IPS-20b (cell line): ENCODE measurements at regions not wholly inside any gene's neighbourhood (a gene's known extent, or its start where the extent isn't known, plus 50 kb on each side); places are given as distances from the start of the nearest gene placed in this dataset.

Source experiments
- H3K27ac ChIP-seq: one replicate; pipeline ENCODE4 v1.5.1; 2013; ENCODE audit warnings: low read length
- H3K27me3 ChIP-seq: 2 replicates; pipeline ENCODE4 v1.6.1; 2013; ENCODE audit warnings: mild to moderate bottlenecking, low read length, inconsistent platforms; ENCODE audit not compliant: insufficient read depth
- H3K36me3 ChIP-seq: 2 replicates; pipeline ENCODE4 v1.6.1; 2013; ENCODE audit warnings: low read depth, mild to moderate bottlenecking, inconsistent platforms, low read length, moderate library complexity; ENCODE audit not compliant: insufficient read depth
- H3K4me1 ChIP-seq: 2 replicates; pipeline ENCODE4 v1.6.1; 2013; ENCODE audit warnings: mild to moderate bottlenecking, control low read depth, inconsistent platforms, low read length, moderate library complexity; ENCODE audit not compliant: insufficient read depth
- H3K4me3 ChIP-seq: 2 replicates; pipeline ENCODE4 v1.5.1; 2013; ENCODE audit warnings: mild to moderate bottlenecking, low read length, inconsistent platforms
- H3K9ac ChIP-seq: 2 replicates; pipeline ENCODE4 v1.6.1; 2013; ENCODE audit warnings: low read depth, mild to moderate bottlenecking, inconsistent platforms, low read length, moderate library complexity
- H3K9me3 ChIP-seq: 2 replicates; pipeline ENCODE4 v1.6.1; 2013; ENCODE audit warnings: mild to moderate bottlenecking, low read depth, low read length, inconsistent platforms; ENCODE audit not compliant: insufficient read depth

DNA sequence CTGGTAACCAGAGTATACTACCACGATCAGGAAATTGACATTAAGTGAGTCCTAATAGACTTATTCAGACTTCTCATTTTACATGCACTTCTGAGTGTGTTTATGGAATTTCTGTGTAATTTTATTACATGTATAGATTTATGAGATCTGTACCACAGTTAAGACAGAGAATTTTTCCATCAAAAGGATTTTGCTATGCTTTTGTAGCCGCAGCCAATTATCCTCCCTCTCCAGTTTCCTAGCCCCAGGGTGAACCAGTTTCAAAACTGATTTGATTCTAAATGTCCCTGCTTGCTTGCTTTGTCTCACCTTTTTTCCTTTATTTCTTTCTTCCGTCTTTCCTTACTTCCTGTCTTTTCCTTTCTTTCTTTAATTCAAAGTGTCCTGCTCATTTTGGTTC lies 661.2 kb upstream of the BCHE start:
- H3K27me3 ChIP-seq: no peaks in the 10 kb centered on the region
- peaks cover 10% of the 10 kb centered on the region; the same call in 1 of the 2 replicates for H3K4me1 ChIP-seq
- no peak overlapping the region for H3K4me3 ChIP-seq
- no peak overlapping the region for H3K27ac ChIP-seq
- H3K9ac ChIP-seq: no peak overlapping the region
- H3K36me3 ChIP-seq: no peaks in the 10 kb centered on the region
- no peaks in the 10 kb centered on the region for H3K9me3 ChIP-seq

DNA sequence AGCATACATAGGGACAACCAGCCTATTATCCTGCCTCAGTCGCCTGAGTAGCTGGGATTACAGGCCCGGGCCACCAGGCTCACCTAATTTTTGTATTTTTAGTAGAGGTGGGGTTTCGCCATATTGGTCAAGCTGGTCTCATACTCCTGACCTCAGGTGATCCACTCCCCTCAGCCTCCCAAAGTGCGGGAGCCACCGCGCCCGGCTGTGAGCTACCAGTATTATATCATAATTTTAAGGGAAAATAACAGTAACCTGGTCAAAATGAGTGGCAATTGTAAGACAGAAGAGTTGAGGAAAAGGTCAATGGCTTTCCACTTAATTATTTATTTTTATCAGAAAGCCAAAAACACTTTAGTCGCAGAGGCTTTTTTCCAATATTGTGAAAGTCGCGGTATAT lies 652.6 kb upstream of the BCHE start:
- Histone ChIP-seq H3K36me3 (no peaks in the 10 kb centered on the region), H3K27me3 (no peaks in the 10 kb centered on the region), H3K4me1 (no peaks in the 10 kb centered on the region), H3K9ac (no peak overlapping the region), H3K4me3 (no peak overlapping the region), H3K27ac (no peak overlapping the region), H3K9me3 (no peaks in the 10 kb centered on the region)

- Histone ChIP-seq H3K4me1 (no peaks in the 10 kb centered on the region), H3K27me3 (no peaks in the 10 kb centered on the region), H3K4me3 (no peak overlapping the region), H3K27ac (no peak overlapping the region), H3K36me3 (no peaks in the 10 kb centered on the region), H3K9ac (no peak overlapping the region), H3K9me3 (no peaks in the 10 kb centered on the region)
Measured at GRCh38 chr3:166488977-166489672, 651.9 kb upstream of the BCHE start.

- no peaks in the 10 kb centered on the region for H3K27me3 ChIP-seq
- no peaks in the 10 kb centered on the region for H3K9me3 ChIP-seq
- no peaks in the 10 kb centered on the region for H3K4me1 ChIP-seq
- no peaks in the 10 kb centered on the region for H3K36me3 ChIP-seq
- no peak overlapping the region for H3K9ac ChIP-seq
- no peak overlapping the region for H3K4me3 ChIP-seq
- no peak overlapping the region for H3K27ac ChIP-seq
Measured at GRCh38 chr3:166484470-166484869, 647.2 kb upstream of the BCHE start.

GRCh38 chr3:166481340-166481739 lies 644.1 kb upstream of the BCHE start:
- no peaks in the 10 kb centered on the region for H3K27me3 ChIP-seq
- H3K9me3 ChIP-seq: no peaks in the 10 kb centered on the region
- H3K9ac ChIP-seq: no peak overlapping the region
- H3K4me3 ChIP-seq: no peak overlapping the region
- H3K27ac ChIP-seq: no peak overlapping the region
- H3K36me3 ChIP-seq: no peaks in the 10 kb centered on the region
- no peaks in the 10 kb centered on the region for H3K4me1 ChIP-seq

- no peaks in the 10 kb centered on the region for H3K27me3 ChIP-seq
- no peaks in the 10 kb centered on the region for H3K4me1 ChIP-seq
- H3K36me3 ChIP-seq: no peaks in the 10 kb centered on the region
- H3K9me3 ChIP-seq: no peaks in the 10 kb centered on the region
- no peak overlapping the region for H3K27ac ChIP-seq
- no peak overlapping the region for H3K4me3 ChIP-seq
- no peak overlapping the region for H3K9ac ChIP-seq
Measured at GRCh38 chr3:166478356-166478755, 641.1 kb upstream of the BCHE start.

GRCh38 chr3:166473501-166473900 lies 636.3 kb upstream of the BCHE start:
- no peaks in the 10 kb centered on the region for H3K27me3 ChIP-seq

GRCh38 chr3:166472015-166472414 lies 634.8 kb upstream of the BCHE start:
- Histone ChIP-seq H3K9me3 (no peaks in the 10 kb centered on the region), H3K27me3 (no peaks in the 10 kb centered on the region), H3K4me1 (no peaks in the 10 kb centered on the region), H3K9ac (no peak overlapping the region), H3K36me3 (no peaks in the 10 kb centered on the region), H3K4me3 (no peak overlapping the region), H3K27ac (no peak overlapping the region)

More at GRCh38 chr3:166473501-166473900, 636.3 kb upstream of the BCHE start:
- Histone ChIP-seq H3K4me1 (no peaks in the 10 kb centered on the region), H3K27ac (no peak overlapping the region), H3K36me3 (no peaks in the 10 kb centered on the region), H3K9ac (no peak overlapping the region), H3K4me3 (no peak overlapping the region), H3K9me3 (no peaks in the 10 kb centered on the region)

DNA sequence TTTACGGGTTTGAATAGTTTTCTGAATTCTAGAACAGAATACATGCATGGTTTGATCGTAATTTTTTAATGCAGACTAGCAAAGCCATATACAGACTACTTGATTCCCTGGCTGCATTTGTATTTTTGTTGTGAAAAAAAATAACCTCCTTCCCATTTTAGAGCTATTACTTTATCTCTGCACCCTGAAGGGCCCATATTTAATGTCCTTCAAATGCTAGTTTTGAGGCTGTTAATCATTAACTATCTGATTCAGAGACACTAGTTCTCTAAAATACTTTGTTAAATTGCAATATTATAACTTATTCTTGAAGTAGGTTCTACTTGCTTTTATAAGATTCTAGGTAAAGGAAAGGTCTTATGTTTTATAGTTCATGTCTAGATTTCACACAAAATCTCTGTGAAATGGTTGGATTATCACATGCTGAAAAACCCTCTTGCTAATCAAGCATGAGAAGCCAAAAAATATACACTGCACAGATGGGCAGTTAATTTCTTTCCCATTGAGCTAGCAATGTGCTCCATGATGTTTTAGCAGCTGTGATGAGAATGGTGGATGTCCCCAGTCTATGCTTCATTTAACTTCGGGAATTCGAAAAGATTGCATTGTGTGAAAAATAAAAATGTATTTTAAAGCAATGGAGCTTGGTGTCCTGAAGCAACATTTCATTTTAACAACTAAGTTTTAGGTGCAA lies 634.0 kb upstream of the BCHE start:
- no peak overlapping the region for H3K27ac ChIP-seq
- H3K4me3 ChIP-seq: no peak overlapping the region
- no peaks in the 10 kb centered on the region for H3K36me3 ChIP-seq
- H3K4me1 ChIP-seq: no peaks in the 10 kb centered on the region
- no peak overlapping the region for H3K9ac ChIP-seq
- no peaks in the 10 kb centered on the region for H3K27me3 ChIP-seq
- H3K9me3 ChIP-seq: no peaks in the 10 kb centered on the region

DNA sequence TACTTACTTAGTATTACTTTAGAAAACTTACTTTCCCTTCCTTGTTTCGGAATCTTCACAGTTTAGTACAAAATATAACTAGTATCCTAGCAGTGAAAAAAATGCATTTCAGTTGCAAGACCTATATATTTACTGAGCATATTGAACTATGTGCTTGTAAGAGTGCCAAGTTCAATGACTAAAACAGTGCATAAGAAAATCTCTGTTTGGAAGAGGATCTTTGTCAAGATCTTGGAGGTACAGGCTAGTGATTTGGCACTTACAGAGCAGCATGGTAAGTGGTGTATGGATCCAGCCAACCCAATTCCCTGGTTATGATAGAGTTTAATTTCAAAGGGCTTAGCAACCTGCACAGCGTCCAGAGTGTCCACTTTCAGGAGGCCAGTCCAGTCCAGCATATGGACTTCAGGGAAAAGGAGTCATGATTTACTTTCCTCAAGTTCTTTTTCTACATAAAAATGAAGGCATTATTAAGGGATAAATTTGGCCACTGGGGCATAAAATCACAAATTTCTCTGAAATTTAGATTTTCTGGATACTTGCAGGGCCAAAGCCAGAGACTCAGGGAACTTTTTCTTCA lies 625.8 kb upstream of the BCHE start:
- Histone ChIP-seq H3K27ac (no peak overlapping the region), H3K4me1 (no peaks in the 10 kb centered on the region), H3K36me3 (no peaks in the 10 kb centered on the region), H3K9me3 (no peaks in the 10 kb centered on the region), H3K4me3 (no peak overlapping the region), H3K27me3 (no peaks in the 10 kb centered on the region), H3K9ac (no peak overlapping the region)

- Histone ChIP-seq H3K27ac (no peak overlapping the region), H3K4me1 (no peaks in the 10 kb centered on the region), H3K4me3 (no peak overlapping the region), H3K27me3 (no peaks in the 10 kb centered on the region), H3K9me3 (no peaks in the 10 kb centered on the region), H3K9ac (no peak overlapping the region), H3K36me3 (no peaks in the 10 kb centered on the region)
Measured at GRCh38 chr3:166461626-166462025, 624.4 kb upstream of the BCHE start.

GRCh38 chr3:166457382-166457781 lies 620.2 kb upstream of the BCHE start:
- Histone ChIP-seq H3K9ac (no peak overlapping the region), H3K4me1 (no peaks in the 10 kb centered on the region), H3K27ac (no peak overlapping the region), H3K36me3 (no peaks in the 10 kb centered on the region), H3K4me3 (no peak overlapping the region), H3K9me3 (no peaks in the 10 kb centered on the region), H3K27me3 (no peaks in the 10 kb centered on the region)
